NCI-H82 treated with DMSO at 0.1 percent for 48 hours (cell line): ENCODE measurements at regions not wholly inside any gene's neighbourhood (a gene's known extent, or its start where the extent isn't known, plus 50 kb on each side); places are given as distances from the start of the nearest gene placed in this dataset.

Source experiments
- DNase-seq: peaks from one replicate; lab custom pipeline; 2025; ENCODE audit not compliant: unreplicated experiment; lab: John Stamatoyannopoulos, UW

- no peak for DNase-seq
Observed at GRCh38 chr4:74638689-74639088, 155.6 kb downstream of the BTC start.

- no peak for DNase-seq
Observed at GRCh38 chr4:74640111-74640903, 154.0 kb downstream of the BTC start.

- no peak for DNase-seq
Observed at GRCh38 chr4:74642006-74642405, 152.3 kb downstream of the BTC start.

- no peak for DNase-seq
Observed at GRCh38 chr4:74649193-74649592, 145.1 kb downstream of the BTC start.

GRCh38 chr4:74651198-74651597 is 143.1 kb downstream of the BTC start:
- DNase-seq: no peak

- DNase-seq: no peak
Observed at GRCh38 chr4:74653331-74654229, 140.7 kb downstream of the BTC start.

- no peak for DNase-seq
Observed at GRCh38 chr4:74654230-74654681, 140.1 kb downstream of the BTC start.

GRCh38 chr4:74656596-74656995 is 137.7 kb downstream of the BTC start:
- DNase-seq: no peak

- no peak for DNase-seq
Observed at GRCh38 chr4:74658116-74658515, 136.2 kb downstream of the BTC start.

GRCh38 chr4:74659576-74660411 is 134.5 kb downstream of the BTC start:
- DNase-seq: no peak

GRCh38 chr4:74660866-74661265 is 133.5 kb downstream of the BTC start:
- DNase-seq: no peak

GRCh38 chr4:74661427-74662201 is 132.7 kb downstream of the BTC start:
- DNase-seq: no peak

- DNase-seq: no peak
Observed at GRCh38 chr4:74663631-74664030, 130.7 kb downstream of the BTC start.

- no peak for DNase-seq
Observed at GRCh38 chr4:74665346-74665745, 129.0 kb downstream of the BTC start.

- DNase-seq: no peak
Observed at GRCh38 chr4:74665876-74666275, 128.4 kb downstream of the BTC start.

- DNase-seq: no peak
Observed at GRCh38 chr4:74667438-74667837, 126.9 kb downstream of the BTC start.

- DNase-seq: no peak
Observed at GRCh38 chr4:74667944-74668343, 126.4 kb downstream of the BTC start.

GRCh38 chr4:74669702-74670101 is 124.6 kb downstream of the BTC start:
- no peak for DNase-seq

GRCh38 chr4:74670583-74670982 is 123.7 kb downstream of the BTC start:
- no peak for DNase-seq

- DNase-seq: peak; percentile 28
Observed at GRCh38 chr4:74671080-74671698, 123.1 kb downstream of the BTC start.
